GM10266 (cell line): ENCODE measurements at regions not wholly inside any gene's neighbourhood (a gene's known extent, or its start where the extent isn't known, plus 50 kb on each side); places are given as distances from the start of the nearest gene placed in this dataset.

Experiments used
- DNase-seq: peaks from one replicate; pipeline ENCODE4 v3.0.0; 2012; ENCODE audit errors: extremely low spot score
- TF ChIP-seq, protein P1 (sequence below): IDR thresholded peaks from 2 replicates; pipeline ENCODE4 v1.5.1; 2012; ENCODE audit warnings: mild to moderate bottlenecking, low read depth; ENCODE audit not compliant: control insufficient read depth, insufficient read depth; ENCODE audit errors: missing control alignments

DNA sequence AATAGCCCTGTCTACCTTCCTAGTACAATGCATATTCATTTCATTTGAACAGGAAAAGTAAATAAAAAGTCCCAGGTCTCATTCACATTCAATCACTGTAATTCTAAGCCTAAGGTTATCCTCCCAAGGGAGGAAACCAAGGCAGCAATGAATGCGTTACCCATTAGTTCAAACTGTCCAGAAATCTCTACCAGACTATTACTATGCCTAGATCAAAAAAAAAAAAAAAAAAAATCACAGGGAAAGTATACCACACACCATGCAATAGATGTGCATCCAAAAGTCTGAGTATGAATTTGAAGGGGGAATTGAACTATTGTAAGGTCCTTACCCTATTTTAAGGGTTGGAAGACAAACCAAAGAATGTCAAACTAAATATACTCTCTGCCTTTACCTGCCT is 598.0 kb upstream of the API5 start:
- TF ChIP-seq, protein P1, sequence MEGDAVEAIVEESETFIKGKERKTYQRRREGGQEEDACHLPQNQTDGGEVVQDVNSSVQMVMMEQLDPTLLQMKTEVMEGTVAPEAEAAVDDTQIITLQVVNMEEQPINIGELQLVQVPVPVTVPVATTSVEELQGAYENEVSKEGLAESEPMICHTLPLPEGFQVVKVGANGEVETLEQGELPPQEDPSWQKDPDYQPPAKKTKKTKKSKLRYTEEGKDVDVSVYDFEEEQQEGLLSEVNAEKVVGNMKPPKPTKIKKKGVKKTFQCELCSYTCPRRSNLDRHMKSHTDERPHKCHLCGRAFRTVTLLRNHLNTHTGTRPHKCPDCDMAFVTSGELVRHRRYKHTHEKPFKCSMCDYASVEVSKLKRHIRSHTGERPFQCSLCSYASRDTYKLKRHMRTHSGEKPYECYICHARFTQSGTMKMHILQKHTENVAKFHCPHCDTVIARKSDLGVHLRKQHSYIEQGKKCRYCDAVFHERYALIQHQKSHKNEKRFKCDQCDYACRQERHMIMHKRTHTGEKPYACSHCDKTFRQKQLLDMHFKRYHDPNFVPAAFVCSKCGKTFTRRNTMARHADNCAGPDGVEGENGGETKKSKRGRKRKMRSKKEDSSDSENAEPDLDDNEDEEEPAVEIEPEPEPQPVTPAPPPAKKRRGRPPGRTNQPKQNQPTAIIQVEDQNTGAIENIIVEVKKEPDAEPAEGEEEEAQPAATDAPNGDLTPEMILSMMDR: no peak
- DNase-seq: no peak

DNA sequence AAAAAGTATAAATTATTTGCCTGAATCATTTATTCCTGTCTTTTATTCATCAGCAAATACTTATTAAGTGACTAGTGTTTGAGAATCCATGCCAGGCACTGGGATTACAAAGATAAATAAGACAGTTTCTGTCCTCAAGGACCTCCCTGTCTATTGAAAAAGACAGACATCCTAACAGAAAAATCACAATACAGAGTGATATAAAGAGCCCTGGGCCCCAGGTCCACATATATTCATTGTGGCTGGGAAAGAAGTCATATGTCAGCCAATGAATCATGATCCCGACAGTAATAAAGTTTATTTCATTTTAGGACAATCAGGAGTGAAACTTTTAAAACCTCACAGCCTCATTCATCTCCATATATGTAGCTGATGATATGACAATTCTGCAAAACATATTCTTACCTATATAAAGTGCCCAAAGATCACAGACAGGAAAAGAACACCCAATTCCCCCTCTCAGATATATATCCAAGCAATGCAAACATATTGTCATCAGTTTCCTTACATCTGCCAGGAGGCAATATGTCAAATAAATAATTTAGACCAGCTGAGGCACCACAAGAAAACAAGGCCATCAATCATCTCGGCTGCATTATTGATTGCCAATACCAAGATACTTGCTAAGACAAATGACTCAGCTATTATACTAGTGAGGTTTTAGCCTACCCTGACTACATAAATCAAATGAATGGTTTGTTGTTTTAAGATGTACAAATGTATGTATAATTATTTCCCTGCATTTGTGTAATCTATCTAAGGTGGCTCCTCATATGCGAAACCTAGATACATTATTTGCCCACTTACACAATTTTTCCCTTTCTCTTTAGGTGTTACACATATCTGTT is 590.9 kb upstream of the API5 start:
- TF ChIP-seq, protein P1: no peak
- DNase-seq: no peak

DNA sequence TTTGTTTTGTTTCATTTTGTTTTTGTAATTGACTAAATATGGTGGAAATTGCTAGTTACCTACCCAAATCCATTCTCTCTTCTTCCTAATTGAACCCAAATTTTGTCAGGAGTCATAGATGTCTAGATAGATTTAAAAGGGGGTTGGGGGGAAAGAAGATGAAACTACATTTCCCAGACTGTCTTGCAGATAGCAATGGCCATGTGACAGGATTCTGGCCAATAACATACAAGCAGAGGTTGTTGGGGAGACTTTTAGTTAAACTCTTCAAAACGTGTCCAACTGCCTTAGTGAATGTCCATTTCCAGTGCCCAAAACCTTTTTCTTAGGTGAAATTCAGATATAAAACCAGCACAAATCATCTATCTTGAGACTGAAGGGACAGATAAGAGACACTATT is 583.9 kb upstream of the API5 start:
- no peak for DNase-seq
- TF ChIP-seq, protein P1: no peak

DNA sequence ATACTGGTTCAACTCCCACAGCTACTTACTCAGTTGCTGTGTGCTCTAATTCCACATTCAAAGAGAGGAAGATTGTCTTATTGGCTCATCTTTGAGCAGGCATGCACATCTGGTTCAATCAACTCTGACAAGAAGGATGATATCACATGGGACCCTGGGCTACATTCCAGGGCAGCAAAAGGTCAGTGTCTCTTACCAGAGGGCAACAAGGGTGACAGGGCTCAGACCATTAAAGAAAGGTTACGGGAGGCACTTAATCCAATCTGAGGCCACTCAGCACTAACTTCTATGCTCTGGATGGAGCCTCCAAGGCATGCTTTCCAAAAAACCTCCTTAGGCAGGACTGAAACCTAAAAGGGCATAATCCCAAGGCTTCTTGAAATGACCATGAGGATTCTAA is 549.4 kb upstream of the API5 start:
- TF ChIP-seq, protein P1: no peak
- DNase-seq: no peak

DNA sequence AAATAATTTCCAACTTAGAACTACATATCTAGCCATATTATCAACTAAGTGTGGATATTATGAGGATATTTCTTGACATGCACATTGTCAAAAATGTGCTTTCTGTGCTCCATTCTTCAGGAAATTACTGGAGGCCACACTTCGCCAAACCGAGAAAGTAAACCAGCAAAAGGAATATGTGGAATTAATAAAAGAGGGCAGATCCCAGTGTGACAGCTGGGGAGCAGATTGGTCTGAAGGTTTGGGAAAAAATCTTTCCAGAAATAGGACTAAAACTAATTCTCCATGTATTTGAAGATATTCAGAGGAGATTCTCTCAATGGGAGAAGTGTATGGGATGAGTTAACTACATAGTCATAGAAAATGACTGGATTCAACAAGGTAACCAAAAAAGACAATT is 546.9 kb upstream of the API5 start:
- no peak for DNase-seq
- TF ChIP-seq, protein P1: no peak

DNA sequence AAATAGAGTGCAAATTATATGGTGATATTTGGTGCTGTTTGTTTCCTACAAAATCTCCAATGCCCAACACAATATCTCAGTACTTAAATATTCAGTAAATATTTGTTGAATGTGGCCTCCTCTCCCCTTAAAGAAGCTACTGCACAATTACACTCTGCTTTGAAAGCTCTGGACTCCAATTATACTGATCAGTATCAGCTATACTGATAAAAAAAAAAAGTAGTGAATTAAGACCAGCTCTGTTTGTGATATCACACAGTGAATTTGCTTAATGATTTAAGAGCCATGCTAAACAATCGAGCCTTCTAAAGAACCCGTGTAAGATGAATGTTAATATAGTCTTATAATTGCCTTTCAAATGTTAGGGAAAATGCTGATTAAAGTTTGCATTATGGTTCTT is 543.2 kb upstream of the API5 start:
- no peak for DNase-seq
- TF ChIP-seq, protein P1: no peak

DNA sequence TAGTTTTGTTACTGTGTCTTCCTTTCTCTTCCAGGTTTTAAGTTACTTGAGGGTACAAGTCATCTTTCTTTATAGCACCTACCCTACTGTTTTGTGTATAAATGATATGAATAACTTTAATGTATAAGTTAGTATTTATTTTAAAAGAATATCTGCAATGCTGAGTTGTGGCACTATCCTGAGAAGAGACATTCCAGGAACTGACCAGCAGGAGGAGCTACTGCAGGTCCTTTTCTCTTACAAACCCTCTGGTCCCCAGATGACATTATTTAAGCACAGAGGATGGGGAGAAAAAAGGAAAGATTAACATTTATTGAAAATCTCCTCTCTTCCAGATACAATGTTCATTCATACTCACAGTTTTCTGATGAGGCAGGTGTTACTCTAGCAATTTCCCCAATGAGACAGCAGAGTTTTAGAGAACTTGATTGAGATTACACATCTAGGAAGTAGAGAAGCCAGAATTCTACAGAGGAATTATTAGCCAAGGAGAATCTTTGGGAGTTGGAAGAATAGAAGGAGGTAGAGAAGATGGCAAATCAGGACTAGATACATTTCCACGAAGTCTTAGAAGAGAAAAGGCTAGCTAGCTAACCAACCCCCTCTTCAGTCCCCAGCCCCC is 541.2 kb upstream of the API5 start:
- DNase-seq: peak; percentile 31
- TF ChIP-seq, protein P1: peak; percentile 65
